ENCODE measurements at regions not wholly inside any gene's neighbourhood (a gene's known extent, or its start where the extent isn't known, plus 50 kb on each side); places are given as distances from the start of the nearest gene placed in this dataset.

DNA sequence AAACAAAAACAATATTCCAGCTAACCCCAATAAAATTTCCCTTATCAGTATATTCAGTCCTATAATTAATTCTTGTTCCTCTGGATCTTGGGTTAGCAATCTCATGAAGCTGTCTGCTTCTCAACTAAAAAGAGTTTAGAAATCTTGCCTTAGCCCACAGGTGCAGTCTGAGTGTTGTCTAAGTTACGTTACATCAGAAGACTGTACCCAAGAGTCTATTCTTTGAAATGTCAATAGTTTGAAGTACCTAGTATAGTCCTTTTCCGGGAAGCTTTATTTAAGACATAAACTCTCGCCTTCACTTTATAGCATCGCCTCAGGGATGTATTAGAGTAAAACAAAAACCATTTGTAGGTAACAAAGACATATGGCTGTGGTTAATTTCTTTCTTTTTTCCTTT is 465.1 kb downstream of the FUT8 start:
- DNase-seq (ENCODE audit: low spot score) = peak; percentile 50

DNA sequence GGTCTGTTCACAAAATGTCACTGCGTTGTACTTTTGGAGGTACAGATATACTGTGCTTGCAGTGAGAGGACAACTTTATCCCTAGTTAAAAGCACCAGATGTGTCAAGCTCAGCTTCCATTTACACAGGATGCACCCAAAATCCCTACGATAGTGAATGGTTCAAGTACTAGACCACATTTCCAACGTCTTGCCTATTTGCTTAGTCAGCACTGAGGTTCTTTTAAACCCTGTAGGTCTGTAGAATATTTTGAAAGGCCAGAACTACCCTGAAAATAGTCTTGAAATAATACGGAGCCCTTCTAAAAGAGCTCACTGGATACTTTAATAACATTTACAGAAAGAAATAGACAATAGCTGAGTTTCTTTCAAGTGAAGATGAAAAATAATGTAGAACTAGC is 466.1 kb downstream of the FUT8 start:
- no peak for DNase-seq (ENCODE audit: low spot score)

DNA sequence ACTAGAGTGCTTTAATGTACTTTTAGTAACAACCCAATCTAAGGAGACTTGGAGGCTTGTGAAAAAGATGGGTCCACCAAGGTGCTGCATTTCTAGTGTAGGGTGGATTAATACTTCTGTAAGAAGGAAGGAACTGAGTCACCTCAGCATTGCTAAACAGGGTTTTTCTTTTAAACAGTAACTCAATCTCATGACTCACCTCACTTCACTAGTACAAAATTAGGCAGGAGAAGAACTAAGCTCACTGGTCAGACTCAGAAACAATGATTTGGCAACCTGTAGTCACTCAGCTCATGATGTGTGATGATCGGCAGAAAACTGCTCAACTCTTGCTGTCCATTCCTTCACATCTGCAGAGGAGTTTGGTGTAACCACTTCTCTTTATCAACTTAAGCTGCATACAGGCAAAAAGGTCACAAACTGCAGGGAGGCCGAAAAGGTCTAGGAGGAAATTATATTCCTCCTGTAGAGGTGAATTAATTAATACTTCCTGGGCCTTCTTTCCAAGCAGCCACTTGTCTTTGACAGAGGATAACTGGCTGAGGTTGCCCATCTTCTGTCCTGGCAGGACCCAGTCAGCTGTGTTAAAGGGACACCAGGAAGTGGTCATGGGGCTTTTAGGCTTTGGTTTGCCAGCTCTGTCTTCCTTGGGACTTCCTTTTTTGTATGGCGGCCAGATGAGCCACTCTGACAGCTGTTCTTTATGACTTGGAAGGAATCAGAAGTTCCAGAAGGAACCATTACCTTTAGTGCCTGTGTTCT is 466.9 kb downstream of the FUT8 start:
- DNase-seq (ENCODE audit: low spot score) = peak; percentile 56

DNA sequence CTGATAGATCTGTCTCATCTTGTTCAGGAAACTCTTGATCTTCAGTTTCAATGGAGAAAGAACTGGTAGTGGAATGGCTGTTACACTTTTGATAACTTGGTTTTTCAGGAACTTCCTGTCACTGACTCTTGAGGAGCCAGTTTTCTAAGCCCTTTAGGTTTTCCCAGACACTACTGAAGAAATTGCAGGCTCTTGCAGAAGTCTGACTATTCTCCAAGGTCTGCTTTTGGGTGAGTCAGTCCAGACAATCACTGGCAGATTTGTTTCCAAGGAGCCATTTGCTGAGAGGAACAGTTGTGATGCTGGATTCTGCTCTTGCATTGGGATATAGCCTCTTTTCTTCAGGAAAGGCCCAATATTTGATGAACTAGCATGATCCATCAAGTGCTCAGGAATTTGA is 468.0 kb downstream of the FUT8 start:
- no peak for DNase-seq (ENCODE audit: low spot score)

DNA sequence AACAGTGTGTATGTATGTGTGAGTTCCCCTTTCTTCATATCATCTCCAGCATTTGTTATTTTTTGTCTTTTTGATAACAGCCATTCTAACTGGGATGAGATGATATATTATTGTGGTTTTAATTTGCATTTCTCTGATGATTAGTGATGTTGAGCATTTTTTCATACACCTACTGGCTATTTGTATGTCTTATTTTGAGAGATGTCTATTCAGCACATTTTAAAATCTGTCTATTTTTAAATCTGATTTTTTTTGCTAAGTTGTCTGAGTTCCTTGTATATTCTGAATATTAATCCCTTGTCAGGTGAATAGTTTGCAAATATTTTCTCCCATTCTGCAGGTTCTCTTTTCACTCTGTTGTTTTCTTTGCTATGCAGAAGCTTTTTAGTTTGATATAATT is 469.1 kb downstream of the FUT8 start:
- no peak for DNase-seq (ENCODE audit: low spot score)

DNA sequence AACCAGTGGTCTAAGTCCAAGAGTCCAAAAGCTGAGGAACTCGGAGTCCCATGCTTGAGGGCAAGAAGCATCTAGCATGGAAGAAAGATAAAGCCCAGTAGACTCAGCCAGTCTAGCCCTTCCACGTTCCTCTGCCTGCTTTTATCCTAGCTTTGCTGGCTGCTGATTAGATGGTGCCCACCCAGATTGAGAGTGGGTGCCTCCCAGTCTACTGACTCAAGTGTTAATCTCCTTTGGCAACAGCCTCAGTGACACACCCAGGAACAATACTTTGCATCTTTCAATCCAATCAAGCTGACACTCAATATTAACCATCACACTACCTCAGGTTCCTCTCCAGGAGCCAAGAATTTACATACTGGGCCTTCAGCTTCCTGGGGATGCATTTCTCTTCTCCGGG is 476.1 kb downstream of the FUT8 start:
- no peak for DNase-seq (ENCODE audit: low spot score)

DNA sequence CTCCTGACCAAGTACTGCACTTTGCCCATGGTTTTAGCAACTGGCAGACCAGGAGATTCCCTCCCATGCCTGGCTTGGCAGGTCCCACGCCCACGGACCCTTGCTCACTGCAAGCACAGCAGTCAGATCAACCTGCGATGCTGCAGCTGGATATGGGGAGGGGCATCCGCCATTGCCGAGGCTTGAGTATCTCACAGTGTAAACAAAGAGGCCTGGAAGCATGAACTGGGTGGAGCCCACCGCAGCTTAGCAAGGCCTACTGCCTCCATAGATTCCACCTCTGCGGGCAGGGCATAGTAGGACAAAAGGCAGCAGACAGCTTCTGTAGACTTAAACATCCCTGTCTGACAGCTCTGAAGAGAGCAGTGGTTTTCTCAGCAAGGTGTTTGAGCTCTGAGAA is 479.8 kb downstream of the FUT8 start:
- no peak for DNase-seq (ENCODE audit: low spot score)

DNA sequence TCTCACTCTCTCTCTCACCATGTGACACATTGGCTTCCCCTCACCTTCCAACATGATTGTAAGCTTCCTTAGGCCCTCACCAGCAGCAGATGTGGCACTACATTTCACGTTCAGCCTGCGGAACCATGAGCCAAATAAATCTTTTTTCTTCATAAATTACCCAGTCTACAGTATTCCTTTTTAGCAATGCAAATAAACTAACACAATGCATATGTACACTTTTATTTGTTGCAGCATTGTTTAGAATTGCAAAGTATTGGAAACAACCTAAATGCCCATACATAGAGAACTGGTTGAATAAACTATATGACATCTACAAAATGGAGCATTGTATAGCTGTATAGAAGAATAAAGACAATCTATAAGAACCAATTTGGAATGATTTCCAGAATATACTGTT is 487.6 kb downstream of the FUT8 start:
- DNase-seq (ENCODE audit: low spot score) = no peak

DNA sequence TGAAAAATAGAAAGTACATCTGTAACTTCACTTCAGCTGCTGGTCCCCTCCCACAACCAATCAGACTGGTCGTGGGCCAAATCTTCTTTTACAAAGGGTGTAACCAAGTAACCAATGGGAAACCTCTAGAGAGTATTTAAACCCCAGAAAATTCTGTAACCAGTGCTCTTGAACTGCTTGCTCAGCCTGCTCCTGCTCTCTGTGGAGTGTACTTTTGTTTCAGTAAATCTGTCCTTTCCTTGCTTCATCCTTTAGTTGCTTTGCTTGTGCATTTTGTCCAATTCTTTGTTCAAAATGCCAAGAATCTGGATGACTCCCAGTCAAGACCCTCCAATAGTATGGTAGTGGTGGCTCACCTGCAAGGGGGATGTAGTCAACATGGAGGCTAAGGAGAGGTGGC is 489.1 kb downstream of the FUT8 start:
- no peak for DNase-seq (ENCODE audit: low spot score)

DNA sequence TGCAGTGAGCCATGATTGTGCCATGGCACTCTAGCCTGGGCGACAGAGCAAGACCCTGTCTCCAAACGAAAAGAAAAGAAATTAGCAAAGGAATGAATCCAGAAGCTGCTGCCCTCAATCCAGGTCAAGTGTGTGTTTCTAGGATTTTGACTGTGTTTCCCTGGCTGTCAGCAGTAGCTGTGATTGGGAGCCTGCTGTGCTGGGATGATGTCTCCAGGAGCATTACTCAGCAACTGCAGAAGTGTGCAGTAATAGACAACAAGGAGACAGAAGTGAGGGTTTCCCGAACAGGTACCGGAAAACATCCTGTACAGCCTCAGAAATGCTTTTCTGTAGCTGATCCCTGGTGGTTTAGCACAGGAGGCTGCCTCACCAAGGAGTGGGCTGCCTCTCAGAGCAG is 492.5 kb downstream of the FUT8 start:
- no peak for DNase-seq (ENCODE audit: low spot score)

DNA sequence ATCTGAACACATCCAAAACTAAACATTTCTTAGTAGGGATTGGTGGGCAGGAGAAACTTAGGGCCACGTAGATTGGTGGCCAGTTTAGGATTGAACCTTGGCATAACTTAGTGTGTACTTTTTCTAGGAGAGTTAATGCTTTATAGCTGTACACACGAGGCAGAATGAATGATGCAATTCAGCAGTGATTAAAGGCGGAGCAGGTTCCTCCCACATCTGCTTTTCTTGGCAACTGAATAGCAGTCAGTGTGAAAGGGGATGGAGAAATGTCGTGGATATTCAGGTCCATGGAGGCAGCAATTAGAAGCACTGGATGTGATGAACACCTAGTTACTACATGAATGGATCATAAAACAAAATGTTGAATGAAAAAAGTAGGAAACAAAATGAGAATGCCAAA is 493.8 kb downstream of the FUT8 start:
- DNase-seq (ENCODE audit: low spot score) = no peak

DNA sequence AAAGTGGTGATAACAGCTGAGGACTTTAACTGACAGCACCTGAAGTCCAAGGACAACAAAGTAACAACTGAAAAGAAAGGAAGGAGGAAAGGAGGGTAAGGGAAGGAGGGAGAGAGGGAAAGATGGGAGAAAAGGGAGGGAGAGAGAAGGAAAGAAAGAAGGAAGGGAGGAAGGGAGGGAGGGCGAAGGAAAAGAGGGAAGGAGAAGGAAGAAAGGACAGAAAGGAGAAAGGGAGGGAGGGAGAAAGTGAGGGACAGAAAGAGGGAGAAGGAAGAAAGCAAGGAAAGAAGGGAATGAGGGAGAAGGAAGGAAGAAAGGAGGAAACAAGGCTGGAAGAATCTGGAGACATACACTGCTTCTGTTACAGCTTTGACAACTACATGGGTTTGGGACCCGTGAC is 494.4 kb downstream of the FUT8 start:
- DNase-seq (ENCODE audit: low spot score) = no peak

DNA sequence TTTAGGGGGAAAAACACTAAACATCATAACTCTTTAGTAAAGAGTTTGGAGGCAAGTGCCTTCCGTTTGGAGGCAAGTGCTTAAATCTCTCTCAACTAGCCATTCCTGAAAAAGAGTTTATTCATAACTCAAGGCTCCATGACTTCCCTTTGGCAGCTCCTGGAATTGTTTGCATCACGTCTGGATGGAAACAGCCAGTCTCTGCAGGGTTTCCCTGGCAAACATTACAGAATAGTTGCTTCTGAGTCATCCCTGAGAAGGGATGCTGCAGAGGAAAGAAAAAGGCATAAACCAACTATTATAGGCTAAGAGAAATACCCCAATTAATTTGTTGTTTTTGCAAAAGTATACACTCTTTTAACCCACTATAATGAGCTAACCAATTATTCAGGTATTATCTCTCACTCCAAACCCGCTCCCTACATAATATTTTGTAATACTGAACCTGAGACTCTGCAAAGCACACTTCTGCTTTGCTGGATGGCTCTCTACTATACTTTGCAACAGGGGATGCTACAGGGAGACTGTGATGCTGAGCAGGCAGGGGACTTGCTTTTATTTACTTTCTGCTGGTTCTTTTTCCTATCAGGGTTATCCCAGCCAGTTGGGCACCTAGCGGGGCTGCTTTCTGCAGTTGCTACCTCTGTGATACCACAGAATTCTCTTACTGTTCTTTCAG is 497.7 kb downstream of the FUT8 start:
- no peak for DNase-seq (ENCODE audit: low spot score)

DNA sequence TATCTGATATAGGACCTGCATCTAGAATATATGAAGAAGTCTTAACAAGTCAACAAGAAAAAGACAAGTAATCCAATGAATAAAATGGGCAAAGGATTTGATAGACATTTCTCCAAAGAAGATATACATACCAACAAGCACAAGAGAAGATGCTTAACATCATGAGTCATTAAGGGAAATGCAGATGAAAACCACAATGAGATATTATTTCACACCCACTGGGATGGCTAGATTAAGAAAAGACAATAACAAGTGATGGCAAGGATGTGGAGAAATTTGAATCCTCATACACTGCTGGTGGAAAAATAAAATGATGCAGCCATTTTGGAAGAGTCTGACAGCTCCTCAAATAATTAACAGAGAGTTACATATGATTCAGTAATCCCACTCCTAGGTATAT is 502.6 kb downstream of the FUT8 start:
- peak; percentile 33 for DNase-seq (ENCODE audit: low spot score)

DNA sequence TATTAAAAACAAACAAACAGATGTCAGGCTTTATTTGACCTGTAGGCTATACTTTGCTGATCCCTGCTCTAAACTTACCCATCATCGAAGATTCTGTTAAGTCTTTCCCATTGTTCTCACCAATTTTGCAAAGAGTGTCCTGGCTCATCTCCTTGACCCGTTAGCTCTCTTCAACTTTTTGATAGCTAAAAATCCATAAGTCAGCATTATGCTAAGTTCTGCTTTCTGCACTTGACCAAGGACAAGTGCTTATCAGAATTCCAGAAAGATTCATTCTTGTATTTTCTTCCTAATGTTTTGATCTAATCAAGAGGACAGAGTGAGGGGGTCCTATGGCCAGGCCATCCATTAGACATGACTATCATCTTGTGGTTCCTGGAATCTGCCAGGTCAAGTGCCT is 503.5 kb downstream of the FUT8 start:
- no peak for DNase-seq (ENCODE audit: low spot score)

DNA sequence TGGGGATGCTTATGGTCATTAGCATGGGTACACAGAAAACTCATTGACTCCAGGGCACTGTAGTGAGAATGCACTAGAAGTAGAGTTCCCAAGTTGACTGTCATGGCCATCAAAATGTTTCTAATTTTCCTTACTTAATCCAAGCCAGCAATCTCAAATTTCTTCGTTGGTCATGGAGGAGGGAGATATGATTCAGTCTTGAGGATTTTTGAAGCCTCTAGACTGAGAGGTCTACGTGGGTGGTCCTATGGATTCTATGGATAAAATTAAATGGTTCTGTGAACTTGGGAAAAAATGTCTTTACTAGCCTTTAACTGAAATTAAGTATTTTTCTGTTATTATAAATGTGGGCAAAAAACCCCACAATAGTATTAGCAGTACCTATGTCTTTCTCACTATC is 508.5 kb downstream of the FUT8 start:
- no peak for DNase-seq (ENCODE audit: low spot score)

DNA sequence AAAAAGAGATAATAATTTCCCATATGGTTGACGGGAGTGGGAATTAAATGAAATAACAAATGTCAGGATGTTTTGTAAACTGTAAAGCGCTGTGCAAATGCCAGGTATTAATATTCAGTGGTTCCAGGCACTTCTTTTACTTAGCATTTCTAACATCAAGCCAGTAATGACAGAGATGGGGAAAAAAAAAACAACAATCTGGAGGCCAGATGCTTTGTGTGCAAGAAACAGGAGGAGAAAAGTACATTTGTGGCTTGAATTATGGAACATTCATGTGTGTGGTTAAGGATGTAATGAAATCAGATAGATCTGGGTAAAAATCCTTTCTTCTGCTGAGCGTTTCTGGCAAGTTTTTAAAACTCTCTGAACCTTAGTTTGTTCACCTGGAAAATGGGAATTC is 509.6 kb downstream of the FUT8 start:
- DNase-seq (ENCODE audit: low spot score) = no peak

DNA sequence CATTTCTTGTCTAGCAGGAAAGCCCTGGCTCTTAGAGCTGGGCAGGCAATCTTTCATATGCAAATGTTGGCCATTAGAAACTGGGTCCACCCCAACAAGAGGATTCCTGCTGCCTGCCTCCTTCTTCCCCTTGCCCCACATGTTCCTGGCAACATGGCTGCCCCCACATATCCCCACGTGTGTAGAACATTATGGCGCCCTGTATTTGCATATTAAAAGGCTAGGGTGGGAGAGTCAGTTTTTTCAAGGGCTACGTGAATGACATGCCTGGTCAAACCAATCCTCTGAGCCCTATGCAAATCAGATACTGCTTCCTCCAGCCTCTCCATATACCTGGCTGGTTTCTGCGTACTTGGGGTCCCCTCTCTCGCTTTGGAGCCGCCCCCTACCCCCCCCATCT is 514.0 kb downstream of the FUT8 start:
- DNase-seq (ENCODE audit: low spot score) = no peak

DNA sequence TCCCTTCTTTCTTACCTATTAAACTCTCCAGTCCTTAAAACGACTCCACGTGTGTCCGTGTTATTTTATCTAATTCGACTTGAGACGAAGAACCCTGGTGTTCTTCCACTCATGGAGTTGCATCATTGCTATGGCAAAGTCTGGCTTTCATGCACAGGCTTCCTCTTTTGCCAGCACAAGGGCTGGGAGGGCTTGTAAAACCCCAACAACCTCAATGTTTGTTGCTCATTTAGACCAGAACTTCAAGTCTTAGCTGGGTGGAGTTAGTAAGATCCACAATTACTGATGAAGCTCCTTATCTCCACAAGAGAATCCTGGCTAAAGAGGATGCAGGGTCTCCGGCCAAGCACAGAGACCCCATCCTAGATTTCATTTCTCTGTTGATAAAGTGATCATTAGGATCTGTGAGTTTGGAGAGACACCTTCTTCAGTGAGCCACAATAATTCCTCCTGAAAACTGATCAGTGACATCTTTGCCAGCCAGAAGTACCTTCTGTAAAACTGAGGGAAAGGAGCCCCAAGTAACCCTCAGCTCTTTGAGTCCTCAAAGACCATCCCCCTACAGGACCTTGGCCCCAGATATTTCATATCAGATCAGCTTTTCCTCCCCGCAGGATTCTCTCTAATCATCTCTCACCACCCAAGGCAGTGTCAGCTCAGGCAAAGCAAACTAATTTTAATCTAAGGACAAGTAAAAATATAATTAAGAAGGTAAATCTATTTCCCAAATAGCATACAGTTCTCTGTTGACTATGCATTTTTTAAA is 514.6 kb downstream of the FUT8 start:
- DNase-seq (ENCODE audit: low spot score) = peak; percentile 36

DNA sequence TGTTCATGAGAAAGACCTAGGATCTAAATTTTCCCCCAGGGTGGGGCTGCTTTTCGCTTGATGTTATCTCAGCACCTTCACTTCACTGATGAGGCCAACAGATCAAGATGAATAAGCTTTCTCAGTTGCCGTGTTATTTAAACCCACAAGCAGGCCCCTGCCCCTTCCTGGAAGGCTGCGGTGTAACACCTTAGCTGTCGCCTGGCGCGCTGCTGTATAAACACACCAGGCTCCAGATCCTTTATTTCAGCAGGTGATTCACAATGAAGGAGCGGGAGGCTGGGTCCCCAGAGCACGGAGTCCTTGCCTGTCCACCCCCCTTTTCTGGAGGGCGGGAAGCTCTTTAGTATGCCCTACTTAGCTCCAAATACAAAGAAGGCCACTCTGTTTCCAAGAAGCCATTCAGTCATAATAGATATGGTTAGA is 515.4 kb downstream of the FUT8 start:
- DNase-seq (ENCODE audit: low spot score) = peak; percentile 94

DNA sequence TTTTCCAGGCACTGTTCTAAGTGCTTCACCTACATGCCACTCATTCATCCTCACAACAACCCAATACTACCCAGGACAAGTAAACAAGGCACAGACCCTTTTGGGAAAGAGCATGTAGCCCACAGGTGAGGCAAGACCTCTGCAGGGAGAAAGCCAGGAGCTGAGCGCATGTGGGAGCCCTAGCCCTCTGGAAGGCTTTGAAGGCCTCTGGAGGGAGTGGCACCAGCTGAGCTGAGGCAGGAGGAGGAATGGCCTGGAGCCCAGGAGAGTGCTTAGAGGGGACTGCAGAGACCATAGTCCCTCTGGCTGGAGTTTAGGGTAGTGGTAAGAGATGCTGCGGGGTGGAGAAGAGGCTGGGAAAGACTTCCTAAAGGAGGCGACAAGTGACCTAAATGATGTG is 516.5 kb downstream of the FUT8 start:
- no peak for DNase-seq (ENCODE audit: low spot score)

DNA sequence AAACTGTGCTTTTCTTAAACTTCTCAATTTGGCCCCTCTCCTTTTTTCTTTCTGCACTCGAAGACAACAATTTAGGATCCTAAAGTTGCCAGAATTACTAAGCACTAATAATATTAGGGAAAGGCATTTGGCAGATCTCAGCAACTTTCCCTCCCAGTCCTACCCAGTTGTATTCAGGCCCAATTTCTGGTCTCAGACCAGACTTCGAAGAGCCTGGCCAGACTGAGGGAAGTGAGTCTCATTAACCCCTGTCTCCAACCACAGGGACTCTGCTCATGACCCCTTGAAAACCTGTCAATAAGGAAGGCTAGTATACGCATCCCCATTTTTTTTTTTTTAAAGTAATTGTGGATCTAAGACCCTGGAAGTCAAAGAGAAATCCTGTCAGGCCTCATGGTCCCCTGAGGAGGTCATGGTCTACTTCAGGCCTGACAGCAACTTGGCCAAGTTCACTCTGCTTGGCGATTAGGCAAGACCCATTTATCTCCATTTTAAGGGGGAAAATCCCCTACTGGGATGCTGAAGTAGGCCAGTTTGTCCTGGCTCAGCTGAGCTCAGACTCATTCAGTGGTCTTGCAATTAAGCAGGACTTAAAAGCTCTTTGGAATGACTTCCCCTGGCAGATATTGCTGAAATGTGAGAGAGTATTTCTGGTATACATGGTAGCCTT is 521.0 kb downstream of the FUT8 start:
- DNase-seq (ENCODE audit: low spot score) = no peak

DNA sequence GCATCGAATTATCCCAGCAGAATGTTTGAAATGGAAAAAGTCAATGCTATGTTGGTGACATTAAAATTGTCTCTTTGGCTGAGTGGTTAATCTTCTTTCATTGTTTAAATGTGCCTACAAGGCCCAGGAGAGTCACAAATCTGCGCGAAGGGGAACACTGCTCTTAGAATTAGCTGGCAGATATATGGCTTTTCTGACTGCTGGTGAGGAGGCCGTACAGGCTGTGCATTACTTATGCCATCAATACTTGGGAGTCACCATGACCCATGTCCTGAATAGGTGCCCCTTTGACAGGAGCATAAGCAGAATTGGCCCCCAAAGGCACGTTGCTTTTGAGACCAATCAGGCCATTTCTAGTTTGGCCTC is 521.5 kb downstream of the FUT8 start:
- DNase-seq (ENCODE audit: low spot score) = no peak
